Tibial artery (tissue), 4 donors: ENCODE measurements at regions not wholly inside any gene's neighbourhood (a gene's known extent, or its start where the extent isn't known, plus 50 kb on each side); places are given as distances from the start of the nearest gene placed in this dataset.

Experiments used
- DNase-seq, 2 donors: peaks; one replicate each; pipeline ENCODE4 v3.0.0-alpha.2; 2019
- H3K27ac ChIP-seq, 2 donors: fragments of 200-600 bp; sonication (generic) in 1 of 2; 1 replicate in 1 of 2; 2 replicates in 1 of 2; pipeline ENCODE4 v1.5.1; 2018 to 2019; ENCODE audit warnings: mild to moderate bottlenecking in 1 of 2
- H3K27me3 ChIP-seq, 2 donors: fragments of 200-600 bp; sonication (generic) in 1 of 2; one replicate each; pipeline versions ENCODE4 v1.5.1 to v1.6.0; 2016 to 2019
- H3K36me3 ChIP-seq, 3 donors: fragments of 200-600 bp; sonication (generic) in 2 of 3; one replicate each; pipeline ENCODE4 v1.5.1; 2016 to 2019; ENCODE audit warnings: mild to moderate bottlenecking in 2 of 3
- H3K4me1 ChIP-seq, 4 donors: fragments of 200-600 bp; sonication (generic) in 2 of 4; 1 replicate in 3 of 4; 2 replicates in 1 of 4; pipeline ENCODE4 v1.5.1; 2016 to 2019
- H3K4me3 ChIP-seq, 2 donors: fragments of 200-600 bp; sonication (generic) in 1 of 2; 1 replicate in 1 of 2; 2 replicates in 1 of 2; pipeline ENCODE4 v1.5.1; 2018 to 2019; ENCODE audit warnings: mild to moderate bottlenecking in 2 of 2
- H3K9me3 ChIP-seq, 3 donors: fragments of 200-600 bp; sonication (generic) in 1 of 3; one replicate each; pipeline ENCODE4 v1.5.1; 2016 to 2019
- CTCF ChIP-seq, 2 experiments: fragments of 200-600 bp in 1 of 2; fragments of 450-650 bp in 1 of 2; IDR thresholded peaks; one replicate each; pipeline ENCODE4 v1.5.1; 2017 to 2019; ENCODE audit warnings: antibody characterized with exemption in 2 of 2, mild to moderate bottlenecking in 1 of 2, moderate library complexity in 1 of 2
- intact Hi-C: fragments of 100-400 bp; cut with DNase I; formaldehyde crosslinking; loops from one replicate; pipeline ENCODE4 v1.15.0; 2023; ENCODE audit warnings: low total_unique reads

GRCh38 chr4:38565271-38566199, 98.5 kb upstream of the KLF3 start:
- Histone ChIP-seq H3K9me3 (no peaks in the 10 kb centered on the region), H3K36me3 (no peaks in the 10 kb centered on the region), H3K4me3 (no peak overlapping the region), H3K27me3 (no peaks in the 10 kb centered on the region), H3K27ac (no peak overlapping the region), H3K4me1 (peaks cover 0 to 28% (median 15%) of the 10 kb centered on the region in 4 donors)
- TF ChIP-seq CTCF (IDR thresholded peaks at IDR 0.05): no peak
- no peak for DNase-seq
- intact Hi-C loops: no loop called here

GRCh38 chr4:38566806-38567398, 97.1 kb upstream of the KLF3 start:
- Histone ChIP-seq H3K4me3 (no peak overlapping the region), H3K9me3 (no peaks in the 10 kb centered on the region), H3K36me3 (no peaks in the 10 kb centered on the region), H3K4me1 (peaks cover 0 to 28% (median 15%) of the 10 kb centered on the region in 4 donors), H3K27ac (no peak overlapping the region), H3K27me3 (no peaks in the 10 kb centered on the region)
- intact Hi-C loops: no loop called here
- no peak for TF ChIP-seq CTCF (IDR thresholded peaks at IDR 0.05)
- no peak for DNase-seq

GRCh38 chr4:38567457-38567856, 96.5 kb upstream of the KLF3 start:
- H3K4me1 ChIP-seq: peaks cover 0 to 28% (median 15%) of the 10 kb centered on the region in 4 donors
- no peak for TF ChIP-seq CTCF (IDR thresholded peaks at IDR 0.05)
- H3K27ac ChIP-seq: no peak overlapping the region
- DNase-seq: no peak
- intact Hi-C loops: no loop called here
- H3K27me3 ChIP-seq: no peaks in the 10 kb centered on the region
- no peaks in the 10 kb centered on the region for H3K9me3 ChIP-seq
- no peak overlapping the region for H3K4me3 ChIP-seq
- no peaks in the 10 kb centered on the region for H3K36me3 ChIP-seq

GRCh38 chr4:38568768-38569167, 95.2 kb upstream of the KLF3 start:
- no peak overlapping the region for H3K27ac ChIP-seq

GRCh38 chr4:38570647-38571276, 93.2 kb upstream of the KLF3 start:
- no peaks in the 10 kb centered on the region for H3K9me3 ChIP-seq
- H3K4me3 ChIP-seq: no peak overlapping the region
- H3K27ac ChIP-seq: no peak overlapping the region
- TF ChIP-seq CTCF (IDR thresholded peaks at IDR 0.05): no peak
- DNase-seq: no peak
- H3K4me1 ChIP-seq: peaks cover 0 to 7% (median under 1%) of the 10 kb centered on the region in 4 donors
- no peaks in the 10 kb centered on the region for H3K36me3 ChIP-seq
- H3K27me3 ChIP-seq: no peaks in the 10 kb centered on the region
- intact Hi-C loops: no loop called here

More at GRCh38 chr4:38568768-38569167, 95.2 kb upstream of the KLF3 start:
- Histone ChIP-seq H3K4me1 (peaks cover 0 to 25% (median 11%) of the 10 kb centered on the region in 4 donors), H3K9me3 (no peaks in the 10 kb centered on the region), H3K27me3 (no peaks in the 10 kb centered on the region), H3K36me3 (no peaks in the 10 kb centered on the region), H3K4me3 (no peak overlapping the region)
- no peak for TF ChIP-seq CTCF (IDR thresholded peaks at IDR 0.05)
- no peak for DNase-seq
- intact Hi-C loops: no loop called here
